ENCODE measurements at regions not wholly inside any gene's neighbourhood (a gene's known extent, or its start where the extent isn't known, plus 50 kb on each side); places are given as distances from the start of the nearest gene placed in this dataset.

DNA sequence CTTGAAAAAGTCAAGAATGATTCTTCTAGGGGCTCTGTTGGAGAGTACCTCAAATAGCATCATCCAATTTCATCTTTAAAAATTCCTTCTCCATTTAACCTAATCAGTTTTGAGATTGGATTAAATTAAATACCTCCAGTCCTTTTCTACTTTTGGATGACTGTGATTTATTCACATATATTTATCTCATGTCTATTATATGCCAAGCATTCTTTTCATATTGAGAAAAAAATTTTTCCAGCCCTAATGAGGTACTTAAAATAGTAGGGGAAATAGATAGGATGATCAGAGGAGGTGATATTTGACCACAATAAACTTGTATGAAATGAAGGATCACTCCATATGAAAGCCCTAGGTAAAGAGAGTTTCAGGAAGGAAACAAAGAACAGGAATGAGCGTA lies 250.1 kb downstream of the MAT2B start:
- no peak overlapping the region for H3K4me3 ChIP-seq
- no peak overlapping the region for H3K27ac ChIP-seq
- intact Hi-C loops (cut with DNase I; ENCODE audit: low total_unique reads): no loop called here
- H3K36me3 ChIP-seq: no peaks in the 10 kb centered on the region
- TF ChIP-seq POLR2AphosphoS5 (IDR thresholded peaks at IDR 0.05) (no peak), POLR2A (IDR thresholded peaks at IDR 0.05) (no peak), EP300 (IDR thresholded peaks at IDR 0.05; ENCODE audit: low read depth) (no peak)
- TF ChIP-seq, protein P1, sequence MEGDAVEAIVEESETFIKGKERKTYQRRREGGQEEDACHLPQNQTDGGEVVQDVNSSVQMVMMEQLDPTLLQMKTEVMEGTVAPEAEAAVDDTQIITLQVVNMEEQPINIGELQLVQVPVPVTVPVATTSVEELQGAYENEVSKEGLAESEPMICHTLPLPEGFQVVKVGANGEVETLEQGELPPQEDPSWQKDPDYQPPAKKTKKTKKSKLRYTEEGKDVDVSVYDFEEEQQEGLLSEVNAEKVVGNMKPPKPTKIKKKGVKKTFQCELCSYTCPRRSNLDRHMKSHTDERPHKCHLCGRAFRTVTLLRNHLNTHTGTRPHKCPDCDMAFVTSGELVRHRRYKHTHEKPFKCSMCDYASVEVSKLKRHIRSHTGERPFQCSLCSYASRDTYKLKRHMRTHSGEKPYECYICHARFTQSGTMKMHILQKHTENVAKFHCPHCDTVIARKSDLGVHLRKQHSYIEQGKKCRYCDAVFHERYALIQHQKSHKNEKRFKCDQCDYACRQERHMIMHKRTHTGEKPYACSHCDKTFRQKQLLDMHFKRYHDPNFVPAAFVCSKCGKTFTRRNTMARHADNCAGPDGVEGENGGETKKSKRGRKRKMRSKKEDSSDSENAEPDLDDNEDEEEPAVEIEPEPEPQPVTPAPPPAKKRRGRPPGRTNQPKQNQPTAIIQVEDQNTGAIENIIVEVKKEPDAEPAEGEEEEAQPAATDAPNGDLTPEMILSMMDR (IDR thresholded peaks at IDR 0.05): no peak
- H3K9me3 ChIP-seq: no peaks in the 10 kb centered on the region
- H3K4me1 ChIP-seq: no peaks in the 10 kb centered on the region
- no peaks in the 10 kb centered on the region for H3K27me3 ChIP-seq
- no peak for DNase-seq
- in situ Hi-C loops (cut with MboI; ENCODE audit: low pct_ligation_motif_present in 1 of 4, low pct_unique_long_range_greater_than_20kb in 1 of 4, low sequenced_read_pairs in 3 of 4): no loop called here
- WGBS, 2 donors (ENCODE audit: low coverage in 1 of 2): 60 to 92% methylated on average over 1 of the region's 1 CpG

DNA sequence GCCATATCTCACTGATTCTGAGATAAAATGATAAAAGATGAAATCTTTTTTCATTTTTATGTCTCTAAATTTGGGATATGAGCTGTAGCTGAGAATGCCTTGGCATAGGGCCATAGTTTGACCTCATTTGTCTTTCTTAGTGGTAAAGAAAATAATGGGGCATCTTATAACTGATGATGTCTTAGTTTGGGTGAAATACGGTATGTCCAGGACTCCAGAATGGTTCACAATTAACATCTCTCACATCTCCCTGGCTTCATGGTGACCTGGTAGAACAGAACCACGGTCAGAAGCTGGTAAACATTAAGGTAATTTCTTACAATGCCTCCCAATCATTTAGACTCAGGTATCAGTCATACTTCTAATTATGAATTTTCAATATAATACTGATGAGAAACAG lies 250.8 kb downstream of the MAT2B start:
- TF ChIP-seq POLR2A (IDR thresholded peaks at IDR 0.05) (no peak), EP300 (IDR thresholded peaks at IDR 0.05; ENCODE audit: low read depth) (no peak), POLR2AphosphoS5 (IDR thresholded peaks at IDR 0.05) (no peak)
- TF ChIP-seq, protein P1 (IDR thresholded peaks at IDR 0.05): no peak
- H3K36me3 ChIP-seq: no peaks in the 10 kb centered on the region
- H3K27me3 ChIP-seq: no peaks in the 10 kb centered on the region
- DNase-seq: no peak
- no peaks in the 10 kb centered on the region for H3K4me1 ChIP-seq
- in situ Hi-C loops (cut with MboI; ENCODE audit: low pct_ligation_motif_present in 1 of 4, low pct_unique_long_range_greater_than_20kb in 1 of 4, low sequenced_read_pairs in 3 of 4): no loop called here
- no peak overlapping the region for H3K27ac ChIP-seq
- no peak overlapping the region for H3K4me3 ChIP-seq
- 71 to 79% methylated on average over 2 of the region's 2 CpGs for WGBS, 2 donors (ENCODE audit: low coverage in 1 of 2)
- intact Hi-C loops (cut with DNase I; ENCODE audit: low total_unique reads): no loop called here
- no peaks in the 10 kb centered on the region for H3K9me3 ChIP-seq

DNA sequence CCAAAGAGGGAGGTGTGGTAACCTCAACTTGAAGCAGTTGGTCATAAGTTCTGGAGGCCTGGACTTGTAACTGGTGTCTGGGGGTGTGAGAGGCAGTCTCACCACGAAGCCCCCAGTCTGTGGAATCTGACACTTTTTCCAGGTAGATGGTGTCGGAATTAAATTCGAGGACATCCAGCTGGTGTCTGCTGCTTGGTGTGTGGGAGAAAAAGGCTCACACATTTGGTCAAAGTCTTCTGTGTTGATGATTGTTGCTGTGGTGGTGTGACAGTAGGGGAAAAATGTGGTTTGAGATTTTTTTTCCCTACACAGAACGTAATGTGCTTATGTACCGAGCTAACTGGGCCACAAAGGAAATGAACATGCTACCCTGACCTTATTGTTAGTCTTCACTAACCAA lies 251.9 kb downstream of the MAT2B start:
- H3K4me1 ChIP-seq: no peaks in the 10 kb centered on the region
- DNase-seq: no peak
- in situ Hi-C loops (cut with MboI; ENCODE audit: low pct_ligation_motif_present in 1 of 4, low pct_unique_long_range_greater_than_20kb in 1 of 4, low sequenced_read_pairs in 3 of 4): no loop called here

DNA sequence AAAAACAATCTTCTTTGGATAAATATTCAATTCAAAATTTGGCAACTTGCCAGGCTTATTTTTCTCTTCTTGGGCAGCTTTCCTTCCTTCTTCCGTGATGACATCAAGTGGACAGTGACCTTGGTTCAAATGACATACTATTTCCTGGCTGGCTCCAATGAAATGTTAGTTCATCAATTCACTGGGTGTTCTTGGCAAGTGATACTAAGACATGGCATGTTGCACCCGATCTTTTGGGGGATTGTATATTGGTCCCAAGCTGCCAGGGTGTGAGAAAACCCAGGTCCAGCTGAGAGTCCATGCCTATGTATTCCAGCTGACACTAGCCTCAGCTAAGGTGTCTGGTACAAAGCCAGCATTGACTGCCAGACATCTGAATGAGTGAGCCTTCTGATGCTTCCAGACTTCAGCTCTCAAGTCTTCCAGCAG lies 252.9 kb downstream of the MAT2B start:
- Histone ChIP-seq H3K27me3 (no peaks in the 10 kb centered on the region), H3K4me3 (no peak overlapping the region), H3K9me3 (no peaks in the 10 kb centered on the region), H3K27ac (no peak overlapping the region), H3K4me1 (no peaks in the 10 kb centered on the region), H3K36me3 (no peaks in the 10 kb centered on the region)
- intact Hi-C loops (cut with DNase I; ENCODE audit: low total_unique reads): no loop called here
- 38 to 46% methylated on average over 1 to 2 of the region's 2 CpGs for WGBS, 2 donors (ENCODE audit: low coverage in 1 of 2)
- TF ChIP-seq EP300 (IDR thresholded peaks at IDR 0.05; ENCODE audit: low read depth) (no peak), POLR2AphosphoS5 (IDR thresholded peaks at IDR 0.05) (no peak), POLR2A (IDR thresholded peaks at IDR 0.05) (no peak)
- TF ChIP-seq, protein P1 (IDR thresholded peaks at IDR 0.05): no peak
- no peak for DNase-seq
- in situ Hi-C loops (cut with MboI; ENCODE audit: low pct_ligation_motif_present in 1 of 4, low pct_unique_long_range_greater_than_20kb in 1 of 4, low sequenced_read_pairs in 3 of 4): no loop called here

More for the DNA sequence above, 251.9 kb downstream of the MAT2B start:
- H3K9me3 ChIP-seq: no peaks in the 10 kb centered on the region
- H3K27ac ChIP-seq: no peak overlapping the region
- WGBS, 2 donors (ENCODE audit: low coverage in 1 of 2): 58 to 59% methylated on average over 5 of the region's 5 CpGs
- TF ChIP-seq POLR2A (IDR thresholded peaks at IDR 0.05): no peak
- intact Hi-C loops (cut with DNase I; ENCODE audit: low total_unique reads): no loop called here
- H3K4me3 ChIP-seq: no peak overlapping the region
- no peaks in the 10 kb centered on the region for H3K27me3 ChIP-seq
- H3K36me3 ChIP-seq: no peaks in the 10 kb centered on the region

DNA sequence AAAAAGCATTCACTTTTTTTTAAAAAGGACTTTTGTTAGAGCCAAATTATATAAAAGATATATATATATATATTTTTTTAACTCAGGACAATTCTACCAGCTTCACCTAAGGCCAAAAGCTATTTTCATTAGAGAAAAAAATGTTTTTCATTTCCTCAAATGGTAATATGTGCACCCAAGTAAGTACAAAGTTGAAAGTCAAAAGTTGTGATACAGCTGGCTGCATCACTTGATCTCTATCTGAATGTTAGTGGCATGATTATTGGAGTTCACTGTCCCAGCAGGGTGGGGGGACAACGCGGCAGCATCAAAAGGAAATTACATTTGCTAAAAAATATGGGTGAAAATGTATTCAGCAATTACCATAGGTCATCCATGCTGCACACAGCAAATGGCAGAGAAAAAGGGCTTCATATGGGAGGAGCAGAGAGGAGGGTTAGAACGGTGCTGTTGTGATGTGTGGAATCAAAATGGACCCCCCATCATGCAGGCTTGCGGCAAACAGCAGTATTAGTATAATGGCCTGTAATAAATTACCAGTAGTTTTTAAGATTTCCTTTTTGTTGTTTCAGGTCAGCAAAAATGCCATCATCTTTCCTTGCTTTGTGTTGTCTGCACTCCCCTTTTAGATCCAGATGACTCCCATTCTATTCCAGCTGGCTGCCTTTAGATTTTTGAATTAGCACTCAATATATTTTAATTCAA lies 253.7 kb downstream of the MAT2B start:
- no peaks in the 10 kb centered on the region for H3K27me3 ChIP-seq
- H3K4me3 ChIP-seq: no peak overlapping the region
- no peaks in the 10 kb centered on the region for H3K36me3 ChIP-seq
- H3K27ac ChIP-seq: no peak overlapping the region
- DNase-seq: no peak
- H3K9me3 ChIP-seq: no peaks in the 10 kb centered on the region
- in situ Hi-C loops (cut with MboI; ENCODE audit: low pct_ligation_motif_present in 1 of 4, low pct_unique_long_range_greater_than_20kb in 1 of 4, low sequenced_read_pairs in 3 of 4): no loop called here
- no peaks in the 10 kb centered on the region for H3K4me1 ChIP-seq
- no peak for TF ChIP-seq POLR2AphosphoS5 (IDR thresholded peaks at IDR 0.05)
- no peak for TF ChIP-seq EP300 (IDR thresholded peaks at IDR 0.05; ENCODE audit: low read depth)
- TF ChIP-seq POLR2A (IDR thresholded peaks at IDR 0.05): no peak
- TF ChIP-seq, protein P1 (IDR thresholded peaks at IDR 0.05): no peak
- WGBS, 2 donors (ENCODE audit: low coverage in 1 of 2): 72 to 75% methylated on average over 4 of the region's 4 CpGs
- intact Hi-C loops (cut with DNase I; ENCODE audit: low total_unique reads): no loop called here

All from transverse colon (tissue), 4 donors.